Mucosa of rectum (tissue), 2 donors: ENCODE measurements at regions not wholly inside any gene's neighbourhood (a gene's known extent, or its start where the extent isn't known, plus 50 kb on each side); places are given as distances from the start of the nearest gene placed in this dataset.

ENCODE experiments used
- H3K27ac ChIP-seq, 2 donors: one replicate each; pipeline ENCODE4 v1.7.0; 2013; ENCODE audit warnings: inconsistent platforms in 2 of 2, low read depth in 2 of 2, low read length in 2 of 2
- H3K27me3 ChIP-seq, 2 donors: one replicate each; pipeline ENCODE4 v1.7.0; 2013; ENCODE audit warnings: low read length in 2 of 2; ENCODE audit not compliant: control insufficient read depth in 2 of 2, insufficient read depth in 2 of 2
- H3K36me3 ChIP-seq, 2 donors: one replicate each; pipeline ENCODE4 v1.7.0; 2013; ENCODE audit warnings: low read length in 2 of 2; ENCODE audit not compliant: control insufficient read depth in 2 of 2, insufficient read depth in 2 of 2
- H3K4me1 ChIP-seq, 2 donors: one replicate each; pipeline ENCODE4 v1.7.0; 2013; ENCODE audit warnings: low read length in 2 of 2, mild to moderate bottlenecking in 1 of 2; ENCODE audit not compliant: control insufficient read depth in 2 of 2, insufficient read depth in 2 of 2
- H3K4me3 ChIP-seq, 2 donors: one replicate each; pipeline ENCODE4 v1.7.0; 2013; ENCODE audit warnings: low read length in 2 of 2
- H3K9ac ChIP-seq, 2 donors: one replicate each; pipeline ENCODE4 v1.7.0; 2013; ENCODE audit warnings: low read length in 2 of 2, low read depth in 1 of 2, mild to moderate bottlenecking in 1 of 2
- H3K9me3 ChIP-seq, 2 donors: one replicate each; pipeline ENCODE4 v1.7.0; 2013; ENCODE audit warnings: low read length in 2 of 2; ENCODE audit not compliant: control insufficient read depth in 2 of 2
- donor health status: healthy.
- donor health status: Normal muscosa, but diverticular disease.

DNA sequence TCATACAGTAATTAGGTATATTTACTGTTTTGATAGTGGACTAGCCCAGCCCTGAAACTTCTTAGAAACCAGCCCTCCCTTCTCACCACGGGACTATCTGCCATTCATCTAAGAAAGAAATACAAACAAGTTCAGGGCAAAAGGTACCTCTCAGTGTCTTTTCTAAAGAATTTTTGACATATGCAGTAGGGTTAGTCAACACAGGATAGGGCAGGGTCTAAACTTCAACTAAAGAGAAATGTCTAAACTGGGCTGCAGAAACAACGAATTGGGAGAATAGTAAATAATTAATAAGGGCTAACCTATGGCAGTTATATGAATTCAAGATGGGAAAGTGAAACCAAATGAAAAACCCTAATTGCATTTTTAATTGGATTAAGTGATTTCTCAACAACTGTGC is 496.6 kb downstream of the INHBA start:
- H3K4me3 ChIP-seq = no peak overlapping the region
- H3K27me3 ChIP-seq = no peaks in the 10 kb centered on the region
- H3K9ac ChIP-seq = no peak overlapping the region
- no peaks in the 10 kb centered on the region for H3K4me1 ChIP-seq
- H3K36me3 ChIP-seq = no peaks in the 10 kb centered on the region
- H3K9me3 ChIP-seq = no peaks in the 10 kb centered on the region
- no peak overlapping the region for H3K27ac ChIP-seq

DNA sequence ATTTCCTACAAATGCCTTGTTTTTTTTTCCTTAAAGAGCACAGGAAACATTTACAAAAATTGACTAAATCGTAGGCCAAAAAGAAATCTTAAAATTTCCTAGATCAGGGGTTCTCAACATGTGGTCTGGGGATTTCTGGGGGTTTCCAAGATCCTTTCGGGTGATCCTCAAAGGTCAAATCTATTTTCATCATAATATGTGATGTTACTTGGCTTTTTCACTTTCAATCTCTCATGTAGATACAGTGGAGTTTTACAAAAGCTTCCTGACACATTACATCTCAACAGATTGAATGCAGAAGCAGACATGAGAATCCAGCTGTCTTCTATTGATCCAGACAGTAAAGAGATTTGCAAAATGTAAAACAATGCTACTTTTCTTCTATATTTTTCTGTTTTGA is 497.3 kb downstream of the INHBA start:
- Histone ChIP-seq H3K27me3 (no peaks in the 10 kb centered on the region), H3K36me3 (no peaks in the 10 kb centered on the region), H3K9me3 (no peaks in the 10 kb centered on the region), H3K27ac (no peak overlapping the region), H3K9ac (no peak overlapping the region), H3K4me3 (no peak overlapping the region), H3K4me1 (no peaks in the 10 kb centered on the region)

DNA sequence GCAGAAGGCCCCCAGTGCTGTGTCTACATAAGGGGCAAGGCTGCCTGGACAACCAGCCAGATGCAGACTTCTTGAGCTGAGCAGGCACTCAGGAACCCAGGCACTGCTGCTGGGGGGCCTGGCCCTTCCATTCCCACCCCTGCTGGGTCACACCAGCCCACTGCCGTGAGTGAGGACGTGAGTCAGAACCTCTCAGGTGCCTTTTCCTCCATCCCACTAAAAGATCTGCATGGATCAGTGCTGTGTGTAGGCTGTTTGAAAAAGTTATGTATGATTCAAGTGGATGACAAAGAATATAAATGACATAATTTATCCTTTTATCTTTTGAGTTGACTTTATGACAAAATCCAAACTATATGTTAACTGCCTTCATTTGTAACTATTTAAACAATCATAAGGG is 499.3 kb downstream of the INHBA start:
- Histone ChIP-seq H3K9me3 (no peaks in the 10 kb centered on the region), H3K9ac (no peak overlapping the region), H3K27me3 (no peaks in the 10 kb centered on the region), H3K36me3 (no peaks in the 10 kb centered on the region), H3K27ac (no peak overlapping the region), H3K4me1 (no peaks in the 10 kb centered on the region), H3K4me3 (no peak overlapping the region)

DNA sequence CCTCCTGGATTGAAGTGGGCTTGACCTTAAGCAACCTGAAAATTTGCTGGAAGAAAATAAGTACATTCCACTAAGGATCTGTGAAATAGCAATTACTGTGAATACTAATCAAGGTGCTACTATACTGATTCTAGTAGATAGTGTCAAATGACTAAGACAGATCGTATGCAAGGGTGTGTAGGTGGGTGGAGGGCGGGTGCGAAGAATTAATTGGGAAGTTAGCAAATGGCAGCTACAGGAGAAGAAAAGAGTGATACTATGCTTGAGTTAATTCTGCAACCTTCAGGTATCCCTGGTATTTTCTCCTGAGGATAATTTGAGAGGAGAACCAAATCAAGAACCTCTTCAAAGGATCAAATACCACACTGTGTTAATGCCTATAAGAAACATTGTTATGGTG is 501.9 kb downstream of the INHBA start:
- H3K9me3 ChIP-seq = no peaks in the 10 kb centered on the region
- no peaks in the 10 kb centered on the region for H3K4me1 ChIP-seq
- H3K36me3 ChIP-seq = no peaks in the 10 kb centered on the region
- no peak overlapping the region for H3K4me3 ChIP-seq
- no peak overlapping the region for H3K27ac ChIP-seq
- H3K27me3 ChIP-seq = no peaks in the 10 kb centered on the region
- no peak overlapping the region for H3K9ac ChIP-seq

DNA sequence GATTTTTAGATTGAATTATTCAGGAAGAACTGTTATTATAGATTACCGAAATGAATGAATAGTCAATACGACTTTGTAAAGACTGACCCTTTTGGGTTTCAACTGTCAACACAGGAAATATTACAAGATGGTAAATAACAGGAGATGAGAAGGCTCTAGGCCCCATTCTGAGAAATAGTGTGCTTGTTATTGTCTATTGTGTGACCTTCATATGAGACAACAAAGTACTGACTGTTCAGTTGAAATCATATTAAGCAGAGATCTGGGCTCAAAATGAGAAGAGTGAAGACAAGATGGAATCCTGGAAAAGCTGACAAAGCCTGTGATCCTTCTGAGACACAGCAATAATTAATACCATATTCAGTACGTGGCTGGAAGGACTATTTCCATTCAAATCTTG is 503.8 kb downstream of the INHBA start:
- Histone ChIP-seq H3K36me3 (no peaks in the 10 kb centered on the region), H3K27me3 (no peaks in the 10 kb centered on the region), H3K9me3 (no peaks in the 10 kb centered on the region), H3K9ac (no peak overlapping the region), H3K4me3 (no peak overlapping the region), H3K4me1 (no peaks in the 10 kb centered on the region), H3K27ac (no peak overlapping the region)

DNA sequence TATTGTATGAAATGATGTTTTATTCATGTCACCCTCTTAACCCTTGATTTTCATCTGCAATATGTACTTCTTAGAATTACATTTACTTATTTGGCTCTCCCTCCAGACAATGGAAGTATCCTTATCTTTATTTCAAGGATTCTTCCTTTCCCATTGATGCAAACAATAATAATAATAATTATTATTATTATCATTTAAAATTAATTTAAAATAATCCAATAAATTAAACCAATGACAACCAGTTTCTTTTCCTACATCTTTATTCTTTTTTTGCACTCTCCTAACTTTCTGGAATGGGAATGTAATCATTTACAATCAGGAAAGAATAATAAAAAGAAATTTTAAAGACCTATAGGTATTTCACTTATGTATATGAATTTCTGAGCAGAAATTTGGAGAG is 504.4 kb downstream of the INHBA start:
- H3K27me3 ChIP-seq = no peaks in the 10 kb centered on the region
- no peaks in the 10 kb centered on the region for H3K36me3 ChIP-seq
- no peak overlapping the region for H3K27ac ChIP-seq
- no peaks in the 10 kb centered on the region for H3K9me3 ChIP-seq
- no peak overlapping the region for H3K9ac ChIP-seq
- no peaks in the 10 kb centered on the region for H3K4me1 ChIP-seq
- no peak overlapping the region for H3K4me3 ChIP-seq

DNA sequence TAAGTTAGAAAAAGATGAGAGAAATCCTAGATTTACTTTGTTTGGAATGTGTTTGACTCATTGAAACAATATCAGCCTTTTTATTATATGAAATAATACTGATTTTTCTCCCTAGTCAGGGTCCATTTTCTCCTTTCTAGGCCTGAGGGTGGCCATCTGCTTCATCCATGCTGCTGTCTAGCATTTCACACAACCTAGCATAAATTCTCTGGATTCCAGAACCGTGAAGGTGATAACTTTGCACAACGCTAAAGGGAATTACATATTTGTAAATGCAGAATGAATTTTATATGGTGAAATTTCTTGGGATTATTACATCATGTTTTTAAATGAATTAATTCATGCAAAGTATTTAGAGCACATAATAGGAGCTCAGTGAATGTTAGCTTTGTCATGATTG is 505.1 kb downstream of the INHBA start:
- Histone ChIP-seq H3K27me3 (no peaks in the 10 kb centered on the region), H3K9me3 (no peaks in the 10 kb centered on the region), H3K4me1 (no peaks in the 10 kb centered on the region), H3K4me3 (no peak overlapping the region), H3K27ac (no peak overlapping the region), H3K9ac (no peak overlapping the region), H3K36me3 (no peaks in the 10 kb centered on the region)

DNA sequence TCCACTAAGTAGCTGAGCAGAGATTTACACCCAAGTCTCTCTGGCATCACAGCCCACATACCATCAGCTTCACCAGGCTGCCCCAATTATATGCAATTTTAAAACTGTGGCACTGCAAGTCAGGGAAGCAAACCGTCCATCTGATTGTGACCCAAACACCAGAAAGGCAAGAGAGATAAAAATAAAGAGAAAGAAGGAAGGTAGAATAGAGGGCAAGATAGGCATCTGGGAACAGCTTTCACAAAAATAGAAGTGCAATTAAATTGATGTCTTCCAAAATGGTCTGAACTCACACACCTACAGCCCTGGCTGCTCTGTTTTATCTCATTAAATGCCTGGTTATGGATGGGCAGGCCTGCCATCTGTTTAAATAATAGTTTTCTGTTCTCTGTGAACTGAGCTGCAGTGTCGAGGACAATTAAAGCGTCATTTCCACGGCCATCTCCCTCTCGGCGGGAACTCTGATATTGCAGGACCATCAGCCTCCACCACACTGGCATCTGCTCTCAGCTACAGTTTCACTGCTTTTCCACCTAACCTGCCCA is 509.1 kb downstream of the INHBA start:
- Histone ChIP-seq H3K36me3 (no peaks in the 10 kb centered on the region), H3K9me3 (no peaks in the 10 kb centered on the region), H3K27ac (no peak overlapping the region), H3K9ac (no peak overlapping the region), H3K4me3 (no peak overlapping the region), H3K27me3 (no peaks in the 10 kb centered on the region), H3K4me1 (no peaks in the 10 kb centered on the region)

DNA sequence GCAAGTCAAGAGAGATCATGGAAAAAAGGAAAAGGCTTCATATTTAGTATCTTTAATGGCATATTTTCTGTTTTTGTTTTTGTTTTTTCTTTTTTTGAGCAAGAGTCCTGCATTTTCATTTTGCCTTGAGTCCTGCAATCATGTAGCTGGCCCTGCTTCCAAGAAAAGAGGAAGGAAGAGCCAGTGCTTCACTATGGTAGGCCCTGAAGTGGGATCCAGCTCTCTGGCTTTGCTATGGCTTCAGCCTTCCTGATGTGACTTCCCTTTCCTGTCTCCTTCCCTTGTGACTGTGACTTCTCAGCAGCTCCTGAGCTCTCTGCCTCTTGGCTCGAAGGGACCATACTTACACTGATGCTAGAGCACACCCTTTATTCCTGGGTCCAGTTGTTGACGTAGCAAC is 512.3 kb downstream of the INHBA start:
- Histone ChIP-seq H3K4me3 (no peak overlapping the region), H3K36me3 (no peaks in the 10 kb centered on the region), H3K9ac (no peak overlapping the region), H3K27ac (no peak overlapping the region), H3K27me3 (no peaks in the 10 kb centered on the region), H3K4me1 (no peaks in the 10 kb centered on the region), H3K9me3 (no peaks in the 10 kb centered on the region)

DNA sequence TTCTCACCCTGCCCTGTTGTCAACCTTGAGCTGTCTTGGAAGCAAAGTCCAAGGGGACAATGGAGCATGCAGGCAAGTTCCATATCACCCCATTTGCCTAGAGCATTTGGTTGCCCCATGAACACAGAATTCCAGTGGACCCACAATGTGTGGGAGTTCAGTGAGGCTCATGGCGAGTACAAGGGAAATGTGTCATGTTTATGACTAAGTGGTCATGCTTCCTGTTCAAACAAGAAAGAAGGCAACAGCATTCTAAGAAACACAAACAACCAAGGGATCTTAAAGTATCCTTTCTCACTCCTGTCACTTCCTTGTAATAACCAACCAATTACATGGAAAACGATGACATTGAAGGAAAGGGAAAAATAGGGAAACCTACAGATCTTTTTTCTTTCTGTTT is 513.0 kb downstream of the INHBA start:
- no peaks in the 10 kb centered on the region for H3K27me3 ChIP-seq
- H3K27ac ChIP-seq = no peak overlapping the region
- no peaks in the 10 kb centered on the region for H3K4me1 ChIP-seq
- no peak overlapping the region for H3K4me3 ChIP-seq
- no peaks in the 10 kb centered on the region for H3K36me3 ChIP-seq
- no peak overlapping the region for H3K9ac ChIP-seq
- H3K9me3 ChIP-seq = no peaks in the 10 kb centered on the region
